Mononuclear cell (primary cell): ENCODE measurements at regions not wholly inside any gene's neighbourhood (a gene's known extent, or its start where the extent isn't known, plus 50 kb on each side); places are given as distances from the start of the nearest gene placed in this dataset.

Source experiments
- H3K27me3 ChIP-seq: 2 replicates; pipeline ENCODE4 v1.6.0; 2011; ENCODE audit warnings: low read length, control low read depth; ENCODE audit not compliant: insufficient read depth
- H3K4me1 ChIP-seq: 2 replicates; pipeline ENCODE4 v1.5.1; 2011; ENCODE audit warnings: mild to moderate bottlenecking, low read length, control low read depth; ENCODE audit not compliant: insufficient read depth
- H3K4me3 ChIP-seq: 2 replicates; pipeline ENCODE4 v1.5.1; 2011; ENCODE audit warnings: mild to moderate bottlenecking, low read length, moderate library complexity
- H3K9me3 ChIP-seq: 2 replicates; pipeline ENCODE4 v1.5.1; 2011; ENCODE audit warnings: low read depth, mild to moderate bottlenecking, control low read depth, low read length

- no peak overlapping the region for H3K4me3 ChIP-seq
- no peaks in the 10 kb centered on the region for H3K27me3 ChIP-seq
- peaks cover 9% of the 10 kb centered on the region for H3K4me1 ChIP-seq
- no peaks in the 10 kb centered on the region for H3K9me3 ChIP-seq
Observed at GRCh38 chr1:200332716-200333115, 77.1 kb downstream of the ZNF281 start.

GRCh38 chr1:200330741-200331428 lies 79.0 kb downstream of the ZNF281 start:
- Histone ChIP-seq H3K4me1 (no peaks in the 10 kb centered on the region), H3K4me3 (no peak overlapping the region), H3K27me3 (no peaks in the 10 kb centered on the region), H3K9me3 (no peaks in the 10 kb centered on the region)

- H3K4me3 ChIP-seq: no peak overlapping the region
- no peaks in the 10 kb centered on the region for H3K9me3 ChIP-seq
- H3K27me3 ChIP-seq: no peaks in the 10 kb centered on the region
- no peaks in the 10 kb centered on the region for H3K4me1 ChIP-seq
Observed at GRCh38 chr1:200329208-200329882, 80.5 kb downstream of the ZNF281 start.

- Histone ChIP-seq H3K4me1 (no peaks in the 10 kb centered on the region), H3K4me3 (no peak overlapping the region), H3K9me3 (no peaks in the 10 kb centered on the region), H3K27me3 (no peaks in the 10 kb centered on the region)
Observed at GRCh38 chr1:200328379-200328778, 81.5 kb downstream of the ZNF281 start.

- Histone ChIP-seq H3K4me3 (no peak overlapping the region), H3K27me3 (no peaks in the 10 kb centered on the region), H3K9me3 (no peaks in the 10 kb centered on the region), H3K4me1 (no peaks in the 10 kb centered on the region)
Observed at GRCh38 chr1:200323856-200324400, 85.9 kb downstream of the ZNF281 start.

- H3K27me3 ChIP-seq: no peaks in the 10 kb centered on the region
- H3K4me3 ChIP-seq: no peak overlapping the region
- no peaks in the 10 kb centered on the region for H3K4me1 ChIP-seq
- no peaks in the 10 kb centered on the region for H3K9me3 ChIP-seq
Observed at GRCh38 chr1:200319148-200319547, 90.7 kb downstream of the ZNF281 start.

GRCh38 chr1:200317236-200317635 lies 92.6 kb downstream of the ZNF281 start:
- Histone ChIP-seq H3K9me3 (no peaks in the 10 kb centered on the region), H3K4me1 (no peaks in the 10 kb centered on the region), H3K27me3 (no peaks in the 10 kb centered on the region), H3K4me3 (no peak overlapping the region)

- Histone ChIP-seq H3K27me3 (no peaks in the 10 kb centered on the region), H3K9me3 (no peaks in the 10 kb centered on the region), H3K4me1 (peaks cover 6% of the 10 kb centered on the region), H3K4me3 (no peak overlapping the region)
Observed at GRCh38 chr1:200316148-200316803, 93.6 kb downstream of the ZNF281 start.

- Histone ChIP-seq H3K4me1 (peaks cover 14% of the 10 kb centered on the region), H3K9me3 (no peaks in the 10 kb centered on the region), H3K27me3 (no peaks in the 10 kb centered on the region), H3K4me3 (no peak overlapping the region)
Observed at GRCh38 chr1:200314085-200314750, 95.6 kb downstream of the ZNF281 start.

GRCh38 chr1:200311256-200311655 lies 98.6 kb downstream of the ZNF281 start:
- no peak overlapping the region for H3K4me3 ChIP-seq
- H3K4me1 ChIP-seq: peaks cover 28% of the 10 kb centered on the region

GRCh38 chr1:200310824-200311223 lies 99.0 kb downstream of the ZNF281 start:
- Histone ChIP-seq H3K9me3 (no peaks in the 10 kb centered on the region), H3K4me3 (no peak overlapping the region), H3K4me1 (peaks cover 31% of the 10 kb centered on the region), H3K27me3 (no peaks in the 10 kb centered on the region)

More at GRCh38 chr1:200311256-200311655, 98.6 kb downstream of the ZNF281 start:
- Histone ChIP-seq H3K9me3 (no peaks in the 10 kb centered on the region), H3K27me3 (no peaks in the 10 kb centered on the region)

- Histone ChIP-seq H3K27me3 (no peaks in the 10 kb centered on the region), H3K4me1 (peaks cover 35% of the 10 kb centered on the region), H3K9me3 (no peaks in the 10 kb centered on the region), H3K4me3 (no peak overlapping the region)
Observed at GRCh38 chr1:200307755-200308066, 102.1 kb downstream of the ZNF281 start.

- H3K9me3 ChIP-seq: no peaks in the 10 kb centered on the region
- H3K4me1 ChIP-seq: peaks cover 36% of the 10 kb centered on the region
- no peaks in the 10 kb centered on the region for H3K27me3 ChIP-seq
- no peak overlapping the region for H3K4me3 ChIP-seq
Observed at GRCh38 chr1:200306944-200307754, 102.7 kb downstream of the ZNF281 start.

- H3K4me1 ChIP-seq: peaks cover 35% of the 10 kb centered on the region
- no peak overlapping the region for H3K4me3 ChIP-seq
- no peaks in the 10 kb centered on the region for H3K27me3 ChIP-seq
- no peaks in the 10 kb centered on the region for H3K9me3 ChIP-seq
Observed at GRCh38 chr1:200305806-200306205, 104.0 kb downstream of the ZNF281 start.
